ENCODE measurements at regions not wholly inside any gene's neighbourhood (a gene's known extent, or its start where the extent isn't known, plus 50 kb on each side); places are given as distances from the start of the nearest gene placed in this dataset.

GRCh38 chr10:32151871-32152270 lies 95.6 kb upstream of the KIF5B start:
- no peak for DNase-seq
- ATAC-seq = no peak
- H3K4me3 ChIP-seq (ENCODE audit: low read length) = no peak overlapping the region
- H3K27ac ChIP-seq (ENCODE audit: low read length) = no peak overlapping the region
- H3K9me3 ChIP-seq (ENCODE audit: control insufficient read depth, low read length) = no peaks in the 10 kb centered on the region
- peaks cover 7% of the 10 kb centered on the region for H3K4me1 ChIP-seq (ENCODE audit: control insufficient read depth, insufficient read depth, low read length)
- intact Hi-C loops (cut with DNase I) = no loop called here
- no peaks in the 10 kb centered on the region for H3K27me3 ChIP-seq (ENCODE audit: control insufficient read depth, insufficient read depth)
- 89% methylated on average over 2 of the region's 2 CpGs for WGBS

GRCh38 chr10:32150532-32151101 lies 94.4 kb upstream of the KIF5B start:
- ATAC-seq (no peak), DNase-seq (no peak)
- Histone ChIP-seq H3K27ac (ENCODE audit: low read length) (no peak overlapping the region), H3K4me1 (ENCODE audit: control insufficient read depth, insufficient read depth, low read length) (peaks cover 7% of the 10 kb centered on the region), H3K9me3 (ENCODE audit: control insufficient read depth, low read length) (no peaks in the 10 kb centered on the region), H3K27me3 (ENCODE audit: control insufficient read depth, insufficient read depth) (no peaks in the 10 kb centered on the region), H3K4me3 (ENCODE audit: low read length) (no peak overlapping the region)
- intact Hi-C loops (cut with DNase I) = no loop called here
- 61% methylated on average over 8 of the region's 8 CpGs for WGBS

GRCh38 chr10:32149252-32149955 lies 93.2 kb upstream of the KIF5B start:
- Histone ChIP-seq H3K4me3 (ENCODE audit: low read length) (no peak overlapping the region), H3K27me3 (ENCODE audit: control insufficient read depth, insufficient read depth) (no peaks in the 10 kb centered on the region), H3K27ac (ENCODE audit: low read length) (peak overlapping the region; percentile 95), H3K4me1 (ENCODE audit: control insufficient read depth, insufficient read depth, low read length) (peaks cover 7% of the 10 kb centered on the region), H3K9me3 (ENCODE audit: control insufficient read depth, low read length) (no peaks in the 10 kb centered on the region)
- ATAC-seq (peak; percentile 92 to 94), DNase-seq (peak; percentile 78 to 82 (median 81))
- 24% methylated on average over 8 of the region's 8 CpGs for WGBS
- intact Hi-C loops (cut with DNase I) = no loop called here

- H3K4me3 ChIP-seq (ENCODE audit: low read length) = no peak overlapping the region
- H3K9me3 ChIP-seq (ENCODE audit: control insufficient read depth, low read length) = no peaks in the 10 kb centered on the region
- intact Hi-C loops (cut with DNase I) = no loop called here
- 59% methylated on average over 4 of the region's 4 CpGs for WGBS
- ATAC-seq (peak; percentile 24 to 25), DNase-seq (no peak)
- no peaks in the 10 kb centered on the region for H3K27me3 ChIP-seq (ENCODE audit: control insufficient read depth, insufficient read depth)
- H3K27ac ChIP-seq (ENCODE audit: low read length) = peak overlapping the region; percentile 67
- H3K4me1 ChIP-seq (ENCODE audit: control insufficient read depth, insufficient read depth, low read length) = peaks cover 7% of the 10 kb centered on the region
Observed at GRCh38 chr10:32148864-32149251, 92.6 kb upstream of the KIF5B start.

GRCh38 chr10:32147730-32148129 lies 91.5 kb upstream of the KIF5B start:
- Histone ChIP-seq H3K4me1 (ENCODE audit: control insufficient read depth, insufficient read depth, low read length) (peaks cover 7% of the 10 kb centered on the region), H3K27ac (ENCODE audit: low read length) (no peak overlapping the region), H3K27me3 (ENCODE audit: control insufficient read depth, insufficient read depth) (no peaks in the 10 kb centered on the region), H3K4me3 (ENCODE audit: low read length) (no peak overlapping the region), H3K9me3 (ENCODE audit: control insufficient read depth, low read length) (no peaks in the 10 kb centered on the region)
- 95% methylated on average over 1 of the region's 1 CpG for WGBS
- ATAC-seq = no peak
- DNase-seq = no peak
- intact Hi-C loops (cut with DNase I) = no loop called here

GRCh38 chr10:32146166-32146565 lies 89.9 kb upstream of the KIF5B start:
- 90% methylated on average over 4 of the region's 4 CpGs for WGBS
- no peak for DNase-seq
- no peak for ATAC-seq
- intact Hi-C loops (cut with DNase I) = no loop called here
- no peak overlapping the region for H3K4me3 ChIP-seq (ENCODE audit: low read length)
- peaks cover 8% of the 10 kb centered on the region for H3K4me1 ChIP-seq (ENCODE audit: control insufficient read depth, insufficient read depth, low read length)
- H3K27me3 ChIP-seq (ENCODE audit: control insufficient read depth, insufficient read depth) = no peaks in the 10 kb centered on the region
- H3K27ac ChIP-seq (ENCODE audit: low read length) = no peak overlapping the region
- H3K9me3 ChIP-seq (ENCODE audit: control insufficient read depth, low read length) = no peaks in the 10 kb centered on the region

GRCh38 chr10:32144817-32145688 lies 88.8 kb upstream of the KIF5B start:
- no peaks in the 10 kb centered on the region for H3K9me3 ChIP-seq (ENCODE audit: control insufficient read depth, low read length)
- ATAC-seq (no peak), DNase-seq (no peak)
- H3K4me1 ChIP-seq (ENCODE audit: control insufficient read depth, insufficient read depth, low read length) = peaks cover 9% of the 10 kb centered on the region
- intact Hi-C loops (cut with DNase I) = no loop called here
- no peaks in the 10 kb centered on the region for H3K27me3 ChIP-seq (ENCODE audit: control insufficient read depth, insufficient read depth)
- 88% methylated on average over 10 of the region's 10 CpGs for WGBS
- no peak overlapping the region for H3K4me3 ChIP-seq (ENCODE audit: low read length)
- H3K27ac ChIP-seq (ENCODE audit: low read length) = no peak overlapping the region

GRCh38 chr10:32143302-32143847 lies 87.2 kb upstream of the KIF5B start:
- no peak for DNase-seq
- 94% methylated on average over 7 of the region's 7 CpGs for WGBS
- Histone ChIP-seq H3K4me1 (ENCODE audit: control insufficient read depth, insufficient read depth, low read length) (peaks cover 10% of the 10 kb centered on the region), H3K27me3 (ENCODE audit: control insufficient read depth, insufficient read depth) (no peaks in the 10 kb centered on the region), H3K9me3 (ENCODE audit: control insufficient read depth, low read length) (no peaks in the 10 kb centered on the region), H3K4me3 (ENCODE audit: low read length) (no peak overlapping the region), H3K27ac (ENCODE audit: low read length) (no peak overlapping the region)
- ATAC-seq = no peak
- intact Hi-C loops (cut with DNase I) = no loop called here

GRCh38 chr10:32142646-32143045 lies 86.4 kb upstream of the KIF5B start:
- WGBS = 78% methylated on average over 2 of the region's 2 CpGs
- intact Hi-C loops (cut with DNase I) = no loop called here

GRCh38 chr10:32141018-32141807 lies 85.0 kb upstream of the KIF5B start:
- Histone ChIP-seq H3K27me3 (ENCODE audit: control insufficient read depth, insufficient read depth) (no peaks in the 10 kb centered on the region), H3K4me1 (ENCODE audit: control insufficient read depth, insufficient read depth, low read length) (peaks cover 10% of the 10 kb centered on the region), H3K9me3 (ENCODE audit: control insufficient read depth, low read length) (no peaks in the 10 kb centered on the region), H3K4me3 (ENCODE audit: low read length) (no peak overlapping the region), H3K27ac (ENCODE audit: low read length) (peak overlapping the region; percentile 75)
- 52% methylated on average over 12 of the region's 12 CpGs for WGBS
- DNase-seq (peak in 1 of 3 donors; percentile 44), ATAC-seq (peak; percentile 46 to 75)
- intact Hi-C loops (cut with DNase I) = no loop called here

More at GRCh38 chr10:32142646-32143045, 86.4 kb upstream of the KIF5B start:
- no peak for ATAC-seq
- no peaks in the 10 kb centered on the region for H3K9me3 ChIP-seq (ENCODE audit: control insufficient read depth, low read length)
- no peaks in the 10 kb centered on the region for H3K27me3 ChIP-seq (ENCODE audit: control insufficient read depth, insufficient read depth)
- H3K27ac ChIP-seq (ENCODE audit: low read length) = no peak overlapping the region
- no peak overlapping the region for H3K4me3 ChIP-seq (ENCODE audit: low read length)
- no peak for DNase-seq
- peaks cover 10% of the 10 kb centered on the region for H3K4me1 ChIP-seq (ENCODE audit: control insufficient read depth, insufficient read depth, low read length)
